BE2C (cell line): ENCODE measurements at regions not wholly inside any gene's neighbourhood (a gene's known extent, or its start where the extent isn't known, plus 50 kb on each side); places are given as distances from the start of the nearest gene placed in this dataset.
A peak's percentile ranks its signal among the peaks of the same experiment; 100 is the strongest.

Source experiments
- DNase-seq: peaks from one replicate; pipeline ENCODE4 v3.0.0-alpha.2; 2020
- H3K27me3 ChIP-seq: fragments of 250-450 bp; sonication (Bioruptor Pico); 2 replicates; pipeline ENCODE4 v1.5.1; 2020; ENCODE audit warnings: mild to moderate bottlenecking
- H3K36me3 ChIP-seq: fragments of 250-450 bp; sonication (Bioruptor Pico); 2 replicates; pipeline ENCODE4 v1.5.1; 2020; ENCODE audit warnings: mild to moderate bottlenecking
- H3K4me1 ChIP-seq: fragments of 250-450 bp; sonication (Bioruptor Pico); 2 replicates; pipeline ENCODE4 v1.5.1; 2020
- H3K4me3 ChIP-seq: 2 replicates; pipeline ENCODE4 v1.5.1; 2011; ENCODE audit warnings: low read depth, low read length
- H3K9me3 ChIP-seq: fragments of 250-450 bp; sonication (Bioruptor Pico); 2 replicates; pipeline ENCODE4 v1.5.1; 2020
- CTCF ChIP-seq: IDR thresholded peaks from 2 replicates; pipeline ENCODE4 v1.5.1; 2012; ENCODE audit warnings: mild to moderate bottlenecking, low read depth, low read length

GRCh38 chr1:47505267-47505666 lies 67.4 kb downstream of the FOXD2 start:
- Histone ChIP-seq H3K27me3 (peaks cover 11% of the 10 kb centered on the region), H3K4me1 (no peaks in the 10 kb centered on the region), H3K36me3 (no peaks in the 10 kb centered on the region), H3K4me3 (no peak overlapping the region), H3K9me3 (no peaks in the 10 kb centered on the region)
- no peak for TF ChIP-seq CTCF
- DNase-seq: no peak

GRCh38 chr1:47506053-47506452 lies 68.2 kb downstream of the FOXD2 start:
- H3K36me3 ChIP-seq: no peaks in the 10 kb centered on the region
- H3K27me3 ChIP-seq: peaks cover 11% of the 10 kb centered on the region
- no peak overlapping the region for H3K4me3 ChIP-seq

GRCh38 chr1:47507144-47507543 lies 69.3 kb downstream of the FOXD2 start:
- Histone ChIP-seq H3K4me3 (no peak overlapping the region), H3K9me3 (no peaks in the 10 kb centered on the region), H3K4me1 (no peaks in the 10 kb centered on the region), H3K27me3 (peaks cover 11% of the 10 kb centered on the region), H3K36me3 (no peaks in the 10 kb centered on the region)
- DNase-seq: no peak
- no peak for TF ChIP-seq CTCF

More at GRCh38 chr1:47506053-47506452, 68.2 kb downstream of the FOXD2 start:
- no peak for TF ChIP-seq CTCF
- Histone ChIP-seq H3K4me1 (no peaks in the 10 kb centered on the region), H3K9me3 (no peaks in the 10 kb centered on the region)
- DNase-seq: no peak

GRCh38 chr1:47507881-47508701 lies 70.2 kb downstream of the FOXD2 start:
- DNase-seq: peak; percentile 35
- Histone ChIP-seq H3K4me3 (peak overlapping the region; percentile 38), H3K4me1 (no peaks in the 10 kb centered on the region), H3K36me3 (no peaks in the 10 kb centered on the region), H3K9me3 (no peaks in the 10 kb centered on the region), H3K27me3 (peaks cover 11% of the 10 kb centered on the region)
- TF ChIP-seq CTCF: no peak

GRCh38 chr1:47508702-47509431 lies 71.0 kb downstream of the FOXD2 start:
- DNase-seq: no peak
- Histone ChIP-seq H3K36me3 (no peaks in the 10 kb centered on the region), H3K9me3 (no peaks in the 10 kb centered on the region), H3K4me3 (peak overlapping the region; percentile 38), H3K27me3 (peaks cover 11% of the 10 kb centered on the region), H3K4me1 (no peaks in the 10 kb centered on the region)
- no peak for TF ChIP-seq CTCF

- no peak for DNase-seq
- H3K4me3 ChIP-seq: no peak overlapping the region
- no peak for TF ChIP-seq CTCF
- H3K27me3 ChIP-seq: peaks cover 11% of the 10 kb centered on the region
- H3K4me1 ChIP-seq: no peaks in the 10 kb centered on the region
- H3K9me3 ChIP-seq: no peaks in the 10 kb centered on the region
- H3K36me3 ChIP-seq: no peaks in the 10 kb centered on the region
Observed at GRCh38 chr1:47510282-47510811, 72.5 kb downstream of the FOXD2 start.
